Astrocyte of the cerebellum (primary cell): ENCODE measurements at regions not wholly inside any gene's neighbourhood (a gene's known extent, or its start where the extent isn't known, plus 50 kb on each side); places are given as distances from the start of the nearest gene placed in this dataset.

Source experiments
- DNase-seq: peaks from one replicate; pipeline ENCODE4 v3.0.0-alpha.2; 2011; ENCODE audit warnings: low read depth
- H3K4me3 ChIP-seq: 2 replicates; pipeline ENCODE4 v1.5.1; 2011; ENCODE audit warnings: mild to moderate bottlenecking, low read depth, low read length, moderate library complexity
- CTCF ChIP-seq: IDR thresholded peaks from 2 replicates; pipeline ENCODE4 v1.5.1; 2012; ENCODE audit warnings: low read length, low read depth, moderate library complexity, mild to moderate bottlenecking; ENCODE audit errors: missing control alignments
- in situ Hi-C: cut with HindIII; loops from 2 replicates; pipeline ENCODE4 v1.10.0; 2017; ENCODE audit warnings: low sequenced_read_pairs

- DNase-seq, result no peak
- in situ Hi-C loops, result no loop called here
- no peak for TF ChIP-seq CTCF
These were observed 304.1 kb downstream of the KLF6 start for GRCh38 chr10:3480990-3481315.

GRCh38 chr10:3480281-3480989 is 304.6 kb downstream of the KLF6 start:
- in situ Hi-C loops, result no loop called here
- no peak for DNase-seq
- no peak for TF ChIP-seq CTCF

More at GRCh38 chr10:3480990-3481315, 304.1 kb downstream of the KLF6 start:
- H3K4me3 ChIP-seq, result no peak overlapping the region

DNA sequence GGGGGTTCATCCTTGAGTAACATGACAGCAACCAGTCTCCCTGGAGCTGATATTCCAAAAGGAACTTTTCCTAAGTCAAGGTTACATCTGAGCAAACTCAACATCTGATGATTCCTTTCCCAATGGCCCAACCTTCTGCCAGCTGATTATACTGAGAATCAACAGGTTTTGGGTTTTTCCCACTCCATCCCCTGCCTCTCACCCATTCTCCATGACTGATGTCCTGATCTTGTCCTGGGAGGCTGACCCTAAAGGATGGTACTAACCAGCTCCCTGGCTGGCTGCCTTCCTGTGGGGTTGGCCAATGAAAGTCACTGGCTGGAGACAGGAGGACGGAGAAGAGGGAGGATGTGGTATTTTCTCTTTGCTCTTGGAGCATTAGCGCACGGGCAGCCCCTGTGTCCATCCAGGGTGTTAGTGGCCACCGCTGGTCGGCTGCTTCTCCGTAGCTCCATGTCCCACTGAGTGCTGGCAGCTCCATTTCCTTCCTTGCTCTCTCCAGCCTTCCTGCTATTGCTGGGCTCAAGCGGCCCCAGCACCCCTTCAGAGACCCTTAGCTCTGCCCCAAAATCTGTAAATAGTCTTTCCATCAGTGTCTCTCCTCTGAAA is 306.2 kb upstream of the PITRM1 start:
- DNase-seq, result no peak
- no peak for TF ChIP-seq CTCF
- in situ Hi-C loops, result no loop called here
- H3K4me3 ChIP-seq, result no peak overlapping the region

More at GRCh38 chr10:3480281-3480989, 304.6 kb downstream of the KLF6 start:
- no peak overlapping the region for H3K4me3 ChIP-seq

GRCh38 chr10:3478153-3478552 is 305.6 kb upstream of the PITRM1 start:
- no peak for TF ChIP-seq CTCF
- H3K4me3 ChIP-seq, result no peak overlapping the region
- in situ Hi-C loops, result no loop called here
- no peak for DNase-seq

GRCh38 chr10:3477683-3478082 is 305.1 kb upstream of the PITRM1 start:
- no peak for TF ChIP-seq CTCF
- in situ Hi-C loops, result no loop called here
- H3K4me3 ChIP-seq, result no peak overlapping the region
- no peak for DNase-seq

DNA sequence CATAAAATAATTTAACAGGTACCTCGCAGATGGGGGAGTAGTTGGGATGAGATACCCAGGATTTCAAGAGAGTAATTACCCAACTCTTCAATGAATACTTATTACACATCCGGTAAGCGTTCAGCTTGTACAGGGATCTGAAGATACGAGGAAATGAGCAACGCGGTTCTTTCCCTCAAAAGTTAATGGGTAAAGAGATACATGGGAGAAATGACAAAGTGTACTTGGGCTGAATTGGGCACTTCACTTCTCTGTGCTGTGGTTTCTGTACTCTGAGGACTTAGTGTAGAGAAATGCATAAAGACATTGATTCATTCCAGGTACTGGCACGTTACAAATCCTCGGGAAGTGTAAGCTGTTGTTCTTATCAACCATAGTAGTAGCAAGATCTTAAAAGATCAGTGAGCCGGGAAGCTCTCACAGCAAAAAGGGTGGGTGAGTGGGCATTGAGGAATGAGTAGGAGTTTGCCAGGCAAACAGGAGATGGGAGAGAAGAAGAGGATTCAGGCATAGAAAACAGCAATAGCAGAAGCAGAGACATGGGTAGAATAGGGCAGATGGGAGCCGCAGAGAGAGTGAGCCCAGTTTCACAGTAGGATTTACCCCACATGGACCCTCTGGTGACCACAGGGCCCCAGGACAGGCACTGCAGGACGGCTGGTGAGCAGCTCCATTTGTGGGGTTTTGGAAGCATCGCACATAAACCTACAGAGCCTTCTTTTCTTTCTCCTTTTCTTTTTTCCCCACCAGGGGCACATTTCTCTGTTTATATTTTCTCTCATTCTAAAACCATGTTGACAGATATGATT is 304.3 kb upstream of the PITRM1 start:
- in situ Hi-C loops, result no loop called here

More for the DNA sequence above, 304.3 kb upstream of the PITRM1 start:
- H3K4me3 ChIP-seq, result no peak overlapping the region
- DNase-seq, result no peak
- peak; percentile 15 for TF ChIP-seq CTCF
